HepG2 (cell line): ENCODE measurements at regions not wholly inside any gene's neighbourhood (a gene's known extent, or its start where the extent isn't known, plus 50 kb on each side); places are given as distances from the start of the nearest gene placed in this dataset.

Experiments
- ATAC-seq: fragments of 200-7000 bp; cut with Tn5 transposase; 3 replicates; pipeline ENCODE4 v1.9.1; 2020; ENCODE audit warnings: mild to moderate bottlenecking, moderate library complexity
- BruUV-seq: library from RNA; stranded (reverse); fragments of 400-500 nt; replicated peaks from 2 replicates; lab custom pipeline; 2021; lab: Mats Ljungman, UMichigan
- CTCF ChIA-PET: fragments of 300-600 bp; formaldehyde crosslinking; extraction: SDS; loops from one replicate; lab custom pipeline; 2021; ENCODE audit warnings: low total read pairs, inconsistent platforms, low intra/inter-chr PET ratio; lab: Yijun Ruan, JAX
- POLR2A ChIA-PET: fragments of 350-600 bp; sonication (Branson Sonifier 250); formaldehyde crosslinking; loops from one replicate; lab custom pipeline; 2020; ENCODE audit warnings: antibody characterized with exemption, inconsistent platforms; lab: Yijun Ruan, JAX
- DNase-seq: peaks from one replicate; pipeline ENCODE4 v3.0.0-alpha.2; 2015; ENCODE audit warnings: low spot score
- FAIRE-seq: peaks from 3 replicates; lab custom pipeline; 2011; peaks lifted over from hg19 to GRCh38; lab: Jason Lieb, UNC
- H2AFZ ChIP-seq: one replicate; pipeline ENCODE4 v1.6.1; 2011; ENCODE audit warnings: low read length, inconsistent platforms
- H3K27ac ChIP-seq: fragments of 300-600 bp; 3 replicates; pipeline ENCODE4 v1.8.0; 2011; ENCODE audit warnings: mixed run types, mild to moderate bottlenecking, mixed read lengths, low read length, inconsistent platforms; ENCODE audit not compliant: insufficient read depth; ENCODE audit errors: extremely low read length
- H3K27me3 ChIP-seq, 2 experiments: fragments of 200-600 bp in 1 of 2; 2 replicates in 1 of 2; 3 replicates in 1 of 2; pipeline versions ENCODE4 v1.6.0 to v1.8.0; 2011; ENCODE audit warnings: low read length in 2 of 2, mild to moderate bottlenecking in 2 of 2, moderate library complexity in 2 of 2, inconsistent platforms in 1 of 2; ENCODE audit not compliant: insufficient read depth in 2 of 2, control insufficient read depth in 1 of 2
- H3K36me3 ChIP-seq, 2 experiments: fragments of 200-600 bp in 1 of 2; replicated peaks in 1 of 2; 2 replicates in 1 of 2; 3 replicates in 1 of 2; pipeline versions ENCODE4 v1.5.1 to v1.8.0; 2011; ENCODE audit warnings: low read length in 2 of 2, inconsistent platforms in 1 of 2; ENCODE audit not compliant: insufficient read depth in 2 of 2, control insufficient read depth in 1 of 2
- H3K4me1 ChIP-seq: 2 replicates; pipeline ENCODE4 v1.5.1; 2012; ENCODE audit warnings: low read length, inconsistent platforms; ENCODE audit not compliant: insufficient read depth
- H3K4me2 ChIP-seq: 2 replicates; pipeline ENCODE4 v1.6.0; 2011; ENCODE audit warnings: low read depth, low read length, inconsistent platforms
- H3K4me3 ChIP-seq, 3 experiments: fragments of 200-600 bp in 1 of 3; sonication (generic), shearing (Covaris generic) in 1 of 3; replicated peaks in 1 of 3; 2 replicates each; pipeline ENCODE4 v1.5.1; 2011 to 2016; ENCODE audit warnings: low read length in 3 of 3, inconsistent platforms in 2 of 3, low read depth in 2 of 3, mild to moderate bottlenecking in 2 of 3, control low read depth in 1 of 3, mixed read lengths in 1 of 3; ENCODE audit not compliant: insufficient read depth in 1 of 3
- H3K79me2 ChIP-seq: one replicate; pipeline ENCODE4 v1.6.1; 2011; ENCODE audit warnings: low read length, inconsistent platforms; ENCODE audit not compliant: insufficient read depth
- H3K9ac ChIP-seq: 2 replicates; pipeline ENCODE4 v1.6.0; 2011; ENCODE audit warnings: mild to moderate bottlenecking, low read depth, low read length, inconsistent platforms; ENCODE audit not compliant: insufficient read depth
- H3K9me3 ChIP-seq: 2 replicates; pipeline ENCODE4 v1.5.1; 2012; ENCODE audit warnings: mild to moderate bottlenecking, low read length
- H4K20me1 ChIP-seq: 2 replicates; pipeline ENCODE4 v1.6.0; 2011; ENCODE audit warnings: inconsistent platforms, mild to moderate bottlenecking, low read length, moderate library complexity; ENCODE audit not compliant: insufficient read depth
- DNMT1 ChIP-seq: sonication (generic); formaldehyde crosslinking; IDR thresholded peaks from 2 replicates; pipeline ENCODE4 v1.5.1; 2020; ENCODE audit warnings: mild to moderate bottlenecking, missing genetic modification reagents
- HNRNPUL1 ChIP-seq: fragments of 200-400 bp; formaldehyde crosslinking; IDR thresholded peaks from 2 replicates; pipeline ENCODE4 v1.6.1; 2017; ENCODE audit warnings: low read depth, mild to moderate bottlenecking, low read length, moderate library complexity
- ZNF503 ChIP-seq: sonication (generic); formaldehyde crosslinking; IDR thresholded peaks from 2 replicates; pipeline ENCODE4 v1.4.0; 2020; ENCODE audit warnings: missing genetic modification reagents
- WGBS: methylation state at CpG from one replicate; pipeline ENCODE4 v1.1.6; 2017; ENCODE audit warnings: low lambda C conversion rate; 5-methylcytosine and 5-hydroxymethylcytosine counted together
- in situ Hi-C: cut with HindIII; loops from 2 replicates; pipeline ENCODE4 v1.10.0; 2017; ENCODE audit warnings: low pct_unique_long_range_greater_than_20kb; ENCODE audit not compliant: extremely low pct_ligation_motif_present
- intact Hi-C: fragments of 100-400 bp; cut with micrococcal nuclease; formaldehyde crosslinking; loops from one replicate; pipeline ENCODE4 v1.10.0; 2022; ENCODE audit not compliant: unreplicated experiment
- TF ChIP-seq, protein P1 (sequence below): sonication (generic); formaldehyde crosslinking; IDR thresholded peaks from 2 replicates; pipeline ENCODE4 v1.4.0; 2020; ENCODE audit warnings: missing genetic modification reagents, borderline replicate concordance

DNA sequence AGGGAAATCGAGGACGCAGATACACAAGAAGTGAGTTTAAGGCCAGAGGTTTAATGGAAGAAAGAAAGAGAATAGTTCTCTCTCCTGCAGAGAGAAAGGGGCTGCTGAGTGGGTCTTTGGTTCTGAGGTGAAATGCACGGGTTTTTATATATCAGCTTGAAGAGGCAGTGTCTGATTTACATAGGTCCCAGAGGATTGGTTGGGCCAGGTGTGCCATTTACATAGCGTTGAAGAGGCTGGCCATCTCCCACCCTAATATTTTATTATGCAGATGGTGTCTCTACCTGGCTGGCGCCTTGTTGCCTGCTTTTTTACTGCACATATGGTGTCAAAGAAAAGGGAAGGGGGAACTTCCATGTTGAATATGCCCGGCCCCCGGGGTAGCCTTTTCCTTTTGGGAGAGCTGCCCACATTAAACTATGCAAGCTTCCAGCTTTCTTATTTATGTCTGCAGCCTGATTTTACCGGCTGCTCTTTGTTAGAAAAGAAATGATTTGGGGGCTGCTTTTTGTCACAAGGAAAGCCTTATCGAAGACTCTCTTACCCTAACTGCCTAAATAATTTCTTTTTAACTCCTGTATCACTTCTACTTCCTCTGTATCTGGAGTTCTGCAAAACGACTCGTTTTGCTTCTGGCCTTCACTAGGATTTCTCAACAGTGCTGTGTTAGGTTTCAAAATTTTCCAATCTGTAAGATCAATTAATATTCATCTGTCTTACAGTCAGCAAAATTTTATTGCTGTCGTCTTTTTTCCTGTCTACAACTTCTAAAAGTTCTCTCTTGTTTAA, 268.5 kb downstream of the B3GLCT start:
- no TSS peak for BruUV-seq
- Histone ChIP-seq H3K27ac (no peak overlapping the region), H3K27me3 (peaks cover 1 to 6% of the 10 kb centered on the region in 2 experiments; a peak in 1 of 5 replicates), H2AFZ (no peak overlapping the region), H3K9ac (no peak overlapping the region), H3K79me2 (no peaks in the 10 kb centered on the region), H3K4me3 (no peak overlapping the region), H3K36me3 (no peaks in the 10 kb centered on the region), H3K4me1 (no peaks in the 10 kb centered on the region), H4K20me1 (no peaks in the 10 kb centered on the region), H3K9me3 (no peaks in the 10 kb centered on the region), H3K4me2 (no peak overlapping the region)
- intact Hi-C loops (no loop called here), in situ Hi-C loops (no loop called here)
- no peak for TF ChIP-seq HNRNPUL1
- TF ChIP-seq, protein P1, sequence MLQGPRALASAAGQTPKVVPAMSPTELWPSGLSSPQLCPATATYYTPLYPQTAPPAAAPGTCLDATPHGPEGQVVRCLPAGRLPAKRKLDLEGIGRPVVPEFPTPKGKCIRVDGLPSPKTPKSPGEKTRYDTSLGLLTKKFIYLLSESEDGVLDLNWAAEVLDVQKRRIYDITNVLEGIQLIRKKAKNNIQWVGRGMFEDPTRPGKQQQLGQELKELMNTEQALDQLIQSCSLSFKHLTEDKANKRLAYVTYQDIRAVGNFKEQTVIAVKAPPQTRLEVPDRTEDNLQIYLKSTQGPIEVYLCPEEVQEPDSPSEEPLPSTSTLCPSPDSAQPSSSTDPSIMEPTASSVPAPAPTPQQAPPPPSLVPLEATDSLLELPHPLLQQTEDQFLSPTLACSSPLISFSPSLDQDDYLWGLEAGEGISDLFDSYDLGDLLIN (CRISPR knock-in tag), result no peak
- TF ChIP-seq ZNF503 (CRISPR knock-in tag), result no peak
- TF ChIP-seq DNMT1 (CRISPR knock-in tag), result no peak
- no peak for DNase-seq
- POLR2A ChIA-PET, result no interaction called here
- CTCF ChIA-PET, result no interaction called here
- 12% methylated on average over 11 of the region's 12 CpGs for WGBS
- no peak for ATAC-seq
- no peak for FAIRE-seq
